Activated CD4-positive, alpha-beta memory T cell treated with anti-CD3 and anti-CD28 coated beads, Interleukin-2, amount 10 ng/mL, durations not matched to agents 7 days and 5 days (primary cell): ENCODE measurements at regions not wholly inside any gene's neighbourhood (a gene's known extent, or its start where the extent isn't known, plus 50 kb on each side); places are given as distances from the start of the nearest gene placed in this dataset.

Source experiments
- CTCF ChIA-PET: fragments of 350-600 bp; sonication (Branson Sonifier 250); formaldehyde crosslinking; loops from one replicate; lab custom pipeline; 2021; ENCODE audit warnings: antibody characterized with exemption, inconsistent platforms; lab: Charles Lee
- POLR2A ChIA-PET: fragments of 350-600 bp; sonication (Branson Sonifier 250); formaldehyde crosslinking; loops from one replicate; lab custom pipeline; 2021; ENCODE audit warnings: antibody characterized with exemption; lab: Charles Lee
- DNase-seq: peaks from one replicate; pipeline ENCODE4 v3.0.0-alpha.2; 2020
- H3K27ac Mint-ChIP-seq: one replicate; pipeline ENCODE4 v1.8.0; 2021; ENCODE audit warnings: mild to moderate bottlenecking, mixed read lengths
- H3K27me3 Mint-ChIP-seq: one replicate; pipeline ENCODE4 v1.8.0; 2021; ENCODE audit warnings: mixed read lengths
- H3K36me3 Mint-ChIP-seq: one replicate; pipeline ENCODE4 v1.8.0; 2021; ENCODE audit warnings: low read depth, mixed read lengths
- H3K4me1 Mint-ChIP-seq: one replicate; pipeline ENCODE4 v1.8.0; 2021; ENCODE audit warnings: mixed read lengths
- H3K4me3 Mint-ChIP-seq: one replicate; pipeline ENCODE4 v1.8.0; 2021; ENCODE audit warnings: mild to moderate bottlenecking, mixed read lengths
- H3K9me3 Mint-ChIP-seq: one replicate; pipeline ENCODE4 v1.8.0; 2021; ENCODE audit warnings: mixed read lengths

DNA sequence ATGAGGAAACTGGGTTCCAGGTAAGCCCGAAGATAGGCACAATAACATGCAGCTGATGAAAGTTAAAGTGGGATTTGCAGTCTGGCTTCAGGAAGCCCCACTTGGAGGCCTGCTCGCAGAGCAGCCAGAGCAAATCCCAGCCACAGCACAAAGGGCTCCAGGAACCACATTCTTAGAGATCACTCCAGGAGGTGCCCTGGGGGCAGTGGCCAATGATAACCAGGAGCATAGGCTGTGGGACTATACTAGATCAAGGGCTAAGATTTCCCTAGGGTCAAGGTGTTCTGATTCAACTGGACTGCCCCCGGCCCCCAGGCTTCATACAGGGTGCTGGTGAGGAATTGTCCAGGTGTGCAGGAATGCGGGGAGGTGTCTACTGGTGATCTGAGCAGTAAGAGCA lies 133.9 kb upstream of the PTPRT start:
- CTCF ChIA-PET, result no interaction called here
- Mint-ChIP-seq H3K9me3 (peaks cover 3% of the 10 kb centered on the region), H3K27me3 (no peaks in the 10 kb centered on the region), H3K4me3 (no peak overlapping the region), H3K27ac (no peak overlapping the region), H3K36me3 (no peaks in the 10 kb centered on the region), H3K4me1 (no peaks in the 10 kb centered on the region)
- DNase-seq, result no peak
- POLR2A ChIA-PET, result no interaction called here

DNA sequence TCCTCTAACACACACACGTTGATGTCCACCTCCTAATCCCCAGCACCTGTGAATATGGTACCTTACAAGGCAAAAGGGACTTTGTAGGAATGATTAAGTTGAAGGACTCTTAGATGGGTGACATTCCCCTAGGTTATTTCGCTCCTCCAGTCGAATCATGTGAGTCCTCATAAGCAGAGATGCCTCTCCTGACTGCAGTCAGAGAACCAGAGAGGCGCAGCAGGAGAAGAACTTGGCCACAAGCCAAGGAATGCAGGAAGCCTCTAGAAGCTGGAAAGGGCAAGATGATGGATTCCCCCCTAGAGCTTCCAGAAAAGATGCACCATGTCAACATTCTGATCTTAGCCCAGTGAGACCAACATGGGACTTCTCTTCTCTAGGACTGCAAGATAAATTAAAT lies 133.1 kb upstream of the PTPRT start:
- Mint-ChIP-seq H3K4me3 (no peak overlapping the region), H3K27ac (no peak overlapping the region), H3K36me3 (no peaks in the 10 kb centered on the region), H3K4me1 (no peaks in the 10 kb centered on the region), H3K9me3 (peaks cover 3% of the 10 kb centered on the region), H3K27me3 (no peaks in the 10 kb centered on the region)
- no peak for DNase-seq
- ChIA-PET POLR2A (no interaction called here), CTCF (no interaction called here)

DNA sequence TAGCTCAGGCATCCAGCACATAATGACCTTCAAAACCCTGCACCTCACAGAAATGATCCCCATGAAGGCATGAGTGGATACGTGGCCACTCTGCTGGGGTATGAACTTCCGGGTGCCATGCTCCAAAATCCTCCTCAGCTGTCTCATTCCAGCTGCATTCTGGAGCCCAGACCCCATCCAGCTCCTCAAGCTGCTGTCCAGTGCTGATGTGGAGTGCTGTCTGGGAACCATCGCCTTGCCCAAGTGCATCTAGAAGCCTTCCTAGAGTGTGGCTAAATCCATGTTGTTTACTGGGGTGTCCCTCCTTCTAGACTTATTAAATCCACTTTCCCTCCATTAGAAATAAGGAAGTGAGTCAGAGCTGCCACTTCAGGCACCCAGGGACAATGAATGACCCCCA lies 130.8 kb upstream of the PTPRT start:
- POLR2A ChIA-PET, result no interaction called here
- no peaks in the 10 kb centered on the region for H3K9me3 Mint-ChIP-seq
- H3K36me3 Mint-ChIP-seq, result no peaks in the 10 kb centered on the region
- no peak overlapping the region for H3K4me3 Mint-ChIP-seq
- H3K4me1 Mint-ChIP-seq, result no peaks in the 10 kb centered on the region
- no peak overlapping the region for H3K27ac Mint-ChIP-seq
- no peaks in the 10 kb centered on the region for H3K27me3 Mint-ChIP-seq
- DNase-seq, result no peak
- CTCF ChIA-PET, result no interaction called here

DNA sequence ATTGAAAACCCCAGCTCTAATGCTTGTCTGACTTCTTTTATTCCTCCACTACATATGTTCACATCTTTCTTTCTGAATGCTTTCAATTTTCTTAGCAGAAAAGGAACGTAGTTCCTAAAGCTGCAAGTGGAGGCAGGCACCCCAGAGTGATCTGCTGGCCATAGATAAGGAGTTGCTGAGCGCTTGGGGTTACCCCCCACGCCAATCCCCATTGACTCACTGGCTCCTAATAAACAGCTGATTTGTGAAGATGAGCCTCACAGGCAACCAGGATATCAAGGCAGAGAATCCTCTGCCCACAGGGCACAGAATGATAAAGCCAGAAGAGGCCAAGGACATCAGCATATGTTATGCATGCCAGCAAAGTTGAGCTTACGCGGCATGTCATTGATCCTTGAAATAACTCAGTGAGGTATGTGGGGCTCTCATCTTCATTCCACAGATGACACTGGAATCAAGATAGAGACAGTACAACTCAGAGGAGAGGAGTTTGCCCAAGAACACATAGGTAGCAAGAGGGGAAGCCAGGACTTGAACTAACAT lies 129.1 kb upstream of the PTPRT start:
- POLR2A ChIA-PET, result no interaction called here
- no peak overlapping the region for H3K27ac Mint-ChIP-seq
- no peaks in the 10 kb centered on the region for H3K36me3 Mint-ChIP-seq
- CTCF ChIA-PET, result no interaction called here
- no peaks in the 10 kb centered on the region for H3K4me1 Mint-ChIP-seq
- no peaks in the 10 kb centered on the region for H3K9me3 Mint-ChIP-seq
- H3K27me3 Mint-ChIP-seq, result no peaks in the 10 kb centered on the region
- H3K4me3 Mint-ChIP-seq, result no peak overlapping the region
- no peak for DNase-seq

DNA sequence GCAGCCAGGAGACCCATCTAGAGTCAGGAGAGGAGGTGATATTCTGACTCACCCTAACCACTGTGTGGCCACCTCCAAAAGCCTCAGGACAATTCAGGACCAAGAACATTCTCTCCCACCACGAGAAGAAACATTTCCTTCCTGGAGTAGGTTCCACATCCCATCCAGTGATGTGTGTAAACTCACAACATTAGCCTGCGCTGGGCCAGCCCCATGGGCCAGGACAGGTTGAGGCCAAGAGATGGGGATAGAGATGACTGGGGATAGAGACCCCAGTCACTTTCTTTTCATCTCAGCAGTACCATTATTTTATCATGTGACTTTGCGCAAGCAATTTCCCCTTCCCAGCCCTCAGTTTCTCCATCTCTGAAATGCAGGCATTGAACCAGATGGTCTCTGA lies 126.6 kb upstream of the PTPRT start:
- no peak overlapping the region for H3K4me3 Mint-ChIP-seq
- CTCF ChIA-PET, result no interaction called here

DNA sequence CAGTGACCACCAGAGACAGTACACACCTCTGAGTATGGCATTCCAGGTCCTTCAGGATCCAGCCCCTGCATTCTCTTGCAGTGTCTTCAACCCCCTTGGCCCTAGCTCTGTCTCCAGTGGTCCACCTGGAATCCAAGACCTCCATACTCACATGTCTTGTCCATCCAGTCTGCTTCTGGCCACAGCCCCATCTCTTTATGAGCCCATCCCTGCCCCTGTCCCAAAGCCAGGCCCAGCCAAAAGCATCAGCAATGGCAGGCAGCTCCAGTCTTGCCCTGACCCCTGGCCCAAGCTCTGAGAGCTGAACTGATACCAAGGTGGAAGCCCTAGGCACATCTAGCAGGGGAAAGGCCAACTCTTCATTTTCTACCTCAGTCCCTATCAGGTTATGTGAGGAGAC lies 119.6 kb upstream of the PTPRT start:
- no peaks in the 10 kb centered on the region for H3K36me3 Mint-ChIP-seq
- H3K27me3 Mint-ChIP-seq, result no peaks in the 10 kb centered on the region
- ChIA-PET POLR2A (no interaction called here), CTCF (no interaction called here)
- peaks cover 6% of the 10 kb centered on the region for H3K9me3 Mint-ChIP-seq
- no peak for DNase-seq
- no peaks in the 10 kb centered on the region for H3K4me1 Mint-ChIP-seq
- H3K4me3 Mint-ChIP-seq, result no peak overlapping the region
- no peak overlapping the region for H3K27ac Mint-ChIP-seq

More for the DNA sequence above, 126.6 kb upstream of the PTPRT start:
- POLR2A ChIA-PET, result no interaction called here
- Mint-ChIP-seq H3K36me3 (no peaks in the 10 kb centered on the region), H3K9me3 (no peaks in the 10 kb centered on the region), H3K27me3 (no peaks in the 10 kb centered on the region), H3K4me1 (no peaks in the 10 kb centered on the region), H3K27ac (no peak overlapping the region)
- DNase-seq, result no peak

DNA sequence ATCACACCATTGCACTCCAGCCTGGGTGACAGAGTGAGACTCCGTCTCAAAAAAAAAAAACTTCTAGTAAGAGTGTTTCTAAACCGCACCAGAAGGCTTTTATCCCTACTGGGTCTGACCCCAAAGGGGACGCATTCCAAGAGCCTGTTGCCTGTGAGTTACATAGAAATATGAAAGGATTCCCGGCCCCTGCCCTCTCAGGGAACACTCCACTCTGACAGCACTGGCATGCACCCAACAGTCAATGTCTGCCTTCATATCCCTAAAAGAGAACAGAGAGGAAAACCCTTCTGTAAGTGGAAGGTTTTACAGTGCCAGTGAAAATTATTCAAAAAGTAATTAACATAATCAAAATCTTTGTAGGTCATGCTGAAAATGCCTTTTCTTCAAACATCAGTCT lies 117.1 kb upstream of the PTPRT start:
- Mint-ChIP-seq H3K4me3 (no peak overlapping the region), H3K9me3 (peaks cover 6% of the 10 kb centered on the region), H3K27ac (no peak overlapping the region), H3K4me1 (no peaks in the 10 kb centered on the region), H3K27me3 (no peaks in the 10 kb centered on the region), H3K36me3 (no peaks in the 10 kb centered on the region)
- DNase-seq, result no peak
- CTCF ChIA-PET, result no interaction called here
- POLR2A ChIA-PET, result no interaction called here

DNA sequence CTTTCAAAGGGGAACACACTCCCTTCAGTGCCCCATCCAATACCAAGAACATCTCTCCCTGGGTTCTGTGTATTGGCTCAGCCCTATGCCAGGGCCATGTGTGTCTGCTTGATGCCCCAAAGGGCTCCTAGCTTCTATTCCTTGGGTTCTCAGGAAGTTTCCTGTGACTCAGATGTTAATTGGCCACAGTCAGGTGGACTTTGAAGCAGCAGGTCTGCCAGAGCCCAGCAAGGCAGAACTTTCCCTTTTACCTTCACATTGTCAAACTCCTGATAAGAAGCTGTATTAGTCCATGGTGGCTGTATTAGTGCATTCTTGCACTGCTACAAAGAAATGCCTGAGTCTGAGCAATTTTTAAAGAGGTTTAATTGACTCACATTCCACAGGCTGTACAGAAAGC lies 116.0 kb upstream of the PTPRT start:
- DNase-seq, result no peak
- Mint-ChIP-seq H3K36me3 (no peaks in the 10 kb centered on the region), H3K4me3 (no peak overlapping the region), H3K4me1 (no peaks in the 10 kb centered on the region), H3K27me3 (no peaks in the 10 kb centered on the region), H3K9me3 (peaks cover 6% of the 10 kb centered on the region), H3K27ac (no peak overlapping the region)
- ChIA-PET POLR2A (no interaction called here), CTCF (no interaction called here)

DNA sequence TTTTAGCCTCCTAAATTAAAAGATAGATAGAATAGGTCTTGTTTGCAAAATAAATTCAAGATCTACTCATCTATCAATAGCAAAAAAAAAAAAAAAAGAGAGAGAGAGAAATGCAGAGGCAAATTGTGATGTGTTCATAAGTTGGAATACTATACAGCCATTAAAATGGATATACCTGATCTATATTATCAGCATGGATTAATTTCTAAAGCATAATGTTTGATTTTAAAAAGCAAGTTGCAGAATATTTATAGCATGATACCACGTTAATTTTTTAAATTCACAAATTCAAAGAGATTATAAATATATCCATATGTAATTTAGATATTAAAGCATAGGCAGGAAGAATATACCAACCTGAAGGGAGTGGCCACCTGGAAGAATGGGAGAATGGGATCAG lies 114.9 kb upstream of the PTPRT start:
- POLR2A ChIA-PET, result no interaction called here
- Mint-ChIP-seq H3K27me3 (no peaks in the 10 kb centered on the region), H3K27ac (no peak overlapping the region), H3K9me3 (peaks cover 6% of the 10 kb centered on the region), H3K36me3 (no peaks in the 10 kb centered on the region), H3K4me3 (no peak overlapping the region), H3K4me1 (no peaks in the 10 kb centered on the region)
- CTCF ChIA-PET, result no interaction called here
- DNase-seq, result no peak

DNA sequence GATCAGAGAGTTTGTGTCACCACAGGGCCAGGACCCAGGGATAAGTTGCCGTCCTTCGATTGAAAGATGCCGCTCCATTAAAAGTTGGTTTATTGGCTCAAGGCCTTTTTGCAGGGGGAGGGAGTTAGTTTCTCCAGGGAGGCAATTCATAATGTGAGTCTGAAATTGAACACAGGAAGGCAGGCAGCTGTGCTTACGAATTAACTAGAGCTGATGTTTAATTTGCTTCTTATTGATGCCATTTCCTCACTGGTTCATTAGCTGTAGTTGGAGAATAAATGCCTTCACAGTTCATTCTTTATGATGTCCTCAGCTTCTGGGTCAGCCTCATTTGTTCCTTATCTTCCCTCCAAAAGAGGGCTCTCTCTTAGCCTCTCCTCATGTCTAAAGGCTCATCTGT lies 113.2 kb upstream of the PTPRT start:
- Mint-ChIP-seq H3K9me3 (peaks cover 3% of the 10 kb centered on the region), H3K4me1 (no peaks in the 10 kb centered on the region), H3K36me3 (no peaks in the 10 kb centered on the region), H3K27me3 (no peaks in the 10 kb centered on the region), H3K27ac (no peak overlapping the region), H3K4me3 (no peak overlapping the region)
- ChIA-PET CTCF (no interaction called here), POLR2A (no interaction called here)
- no peak for DNase-seq

DNA sequence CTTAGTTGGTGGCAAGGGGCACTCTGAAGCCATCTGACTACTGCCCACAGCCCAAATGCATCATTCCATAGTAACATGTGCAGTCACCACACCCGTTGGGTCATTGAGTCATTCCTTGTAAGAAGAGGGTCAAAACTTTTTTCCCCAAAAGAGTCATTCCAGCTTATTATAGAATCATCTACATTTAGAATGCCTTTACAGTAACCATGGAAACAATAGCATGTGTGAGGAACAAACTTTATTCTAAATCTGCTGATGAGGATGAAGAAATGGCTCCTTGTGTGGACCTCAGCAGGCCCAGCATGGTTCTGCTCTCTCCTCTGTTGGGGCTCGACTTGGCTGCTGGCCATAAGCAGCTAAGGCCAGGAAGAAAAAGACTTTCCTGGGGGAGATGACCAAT lies 111.2 kb upstream of the PTPRT start:
- ChIA-PET POLR2A (no interaction called here), CTCF (no interaction called here)
- Mint-ChIP-seq H3K4me1 (no peaks in the 10 kb centered on the region), H3K36me3 (no peaks in the 10 kb centered on the region), H3K27ac (no peak overlapping the region), H3K9me3 (no peaks in the 10 kb centered on the region), H3K4me3 (no peak overlapping the region), H3K27me3 (no peaks in the 10 kb centered on the region)
- no peak for DNase-seq

DNA sequence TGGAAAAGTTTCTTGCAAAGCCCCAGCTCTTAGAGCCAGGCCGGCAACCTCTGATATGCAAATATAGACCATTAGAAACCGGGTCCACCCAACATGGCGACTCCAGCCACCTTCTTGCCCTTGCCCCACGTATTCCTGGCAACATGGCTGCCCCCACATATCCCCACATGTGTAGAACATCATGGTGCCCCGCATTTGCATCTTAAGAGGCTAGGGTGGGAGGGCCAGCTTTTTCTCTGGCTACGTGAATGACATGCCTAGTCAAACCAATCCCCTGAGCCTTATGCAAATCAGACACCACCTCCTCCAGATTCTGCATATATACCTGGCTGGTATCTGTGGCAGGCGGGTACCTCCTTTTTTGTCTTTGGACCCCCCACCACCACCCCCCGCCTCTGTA lies 106.1 kb upstream of the PTPRT start:
- H3K36me3 Mint-ChIP-seq, result no peaks in the 10 kb centered on the region
- H3K4me3 Mint-ChIP-seq, result no peak overlapping the region
- peaks cover 3% of the 10 kb centered on the region for H3K9me3 Mint-ChIP-seq
- no peaks in the 10 kb centered on the region for H3K27me3 Mint-ChIP-seq
- no peaks in the 10 kb centered on the region for H3K4me1 Mint-ChIP-seq
- no peak for DNase-seq
- ChIA-PET CTCF (no interaction called here), POLR2A (no interaction called here)
- H3K27ac Mint-ChIP-seq, result no peak overlapping the region

DNA sequence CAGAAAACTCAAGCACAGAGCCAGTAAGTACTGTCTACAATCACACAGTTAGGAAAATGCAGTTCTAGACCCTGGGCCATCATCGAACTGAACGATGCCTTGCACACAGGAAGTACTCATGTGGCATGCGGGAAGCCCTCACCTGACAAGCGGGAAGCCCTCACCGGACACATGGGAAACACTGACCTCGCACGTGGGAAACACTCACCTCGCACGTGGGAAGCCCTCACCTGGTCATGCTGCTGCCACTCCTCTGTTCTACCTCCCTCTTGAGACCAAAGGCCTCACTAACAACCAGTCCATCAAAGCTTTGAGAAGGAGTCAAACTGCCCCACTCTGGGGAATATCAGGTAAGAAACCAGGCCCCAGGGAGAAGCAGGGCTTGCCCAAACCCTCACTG lies 105.6 kb upstream of the PTPRT start:
- DNase-seq, result no peak
- Mint-ChIP-seq H3K27me3 (no peaks in the 10 kb centered on the region), H3K4me3 (no peak overlapping the region), H3K27ac (no peak overlapping the region), H3K4me1 (no peaks in the 10 kb centered on the region), H3K36me3 (no peaks in the 10 kb centered on the region), H3K9me3 (peaks cover 3% of the 10 kb centered on the region)
- ChIA-PET CTCF (no interaction called here), POLR2A (no interaction called here)

DNA sequence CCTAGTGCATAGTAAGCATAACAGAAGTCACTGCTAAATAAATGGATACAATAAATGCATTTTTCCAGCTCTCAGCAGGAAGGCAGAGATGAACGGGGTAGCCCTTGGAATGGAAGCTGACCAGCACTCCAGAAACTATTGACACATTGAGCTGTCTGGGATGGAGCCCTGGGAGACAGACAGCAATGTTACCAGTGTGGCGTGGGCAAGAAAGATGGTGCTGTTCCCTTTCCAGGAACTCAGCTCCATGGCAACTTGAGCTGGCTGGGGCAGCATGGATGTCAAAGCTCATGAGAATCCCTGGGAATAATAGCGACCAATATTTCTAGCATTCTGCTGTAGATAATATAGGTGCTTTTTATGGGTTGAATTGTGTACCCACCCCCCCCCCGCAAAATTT lies 104.3 kb upstream of the PTPRT start:
- CTCF ChIA-PET, result no interaction called here
- Mint-ChIP-seq H3K27me3 (no peaks in the 10 kb centered on the region), H3K9me3 (peaks cover 3% of the 10 kb centered on the region), H3K4me1 (no peaks in the 10 kb centered on the region), H3K4me3 (no peak overlapping the region), H3K36me3 (no peaks in the 10 kb centered on the region), H3K27ac (no peak overlapping the region)
- POLR2A ChIA-PET, result no interaction called here
- DNase-seq, result no peak
